LoVo (cell line): ENCODE measurements at regions not wholly inside any gene's neighbourhood (a gene's known extent, or its start where the extent isn't known, plus 50 kb on each side); places are given as distances from the start of the nearest gene placed in this dataset.

Source experiments
- DNase-seq: peaks from one replicate; pipeline ENCODE4 v3.0.0-alpha.2; 2016; ENCODE audit warnings: low spot score

GRCh38 chr4:178556796-178557195 lies 1114.6 kb upstream of the AGA start:
- DNase-seq = no peak

DNA sequence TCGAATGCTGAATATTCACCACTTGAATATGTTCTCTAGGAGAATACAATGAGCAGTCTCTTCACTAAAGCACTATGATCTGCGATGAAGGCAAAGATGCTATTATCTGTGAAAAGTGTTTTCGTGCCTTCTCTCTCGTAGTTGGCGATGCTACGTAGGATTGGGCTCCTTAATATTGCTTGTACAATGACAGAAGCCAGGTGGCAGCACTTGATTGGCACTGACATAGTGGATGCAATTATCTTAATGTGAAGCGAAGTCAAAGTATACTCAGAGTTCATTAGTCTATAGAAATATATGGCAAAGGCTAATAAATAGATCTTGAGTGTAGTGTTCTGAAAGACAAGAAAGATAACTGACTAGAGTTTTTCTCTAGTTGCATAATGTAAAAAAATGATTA lies 1135.7 kb upstream of the AGA start:
- no peak for DNase-seq

DNA sequence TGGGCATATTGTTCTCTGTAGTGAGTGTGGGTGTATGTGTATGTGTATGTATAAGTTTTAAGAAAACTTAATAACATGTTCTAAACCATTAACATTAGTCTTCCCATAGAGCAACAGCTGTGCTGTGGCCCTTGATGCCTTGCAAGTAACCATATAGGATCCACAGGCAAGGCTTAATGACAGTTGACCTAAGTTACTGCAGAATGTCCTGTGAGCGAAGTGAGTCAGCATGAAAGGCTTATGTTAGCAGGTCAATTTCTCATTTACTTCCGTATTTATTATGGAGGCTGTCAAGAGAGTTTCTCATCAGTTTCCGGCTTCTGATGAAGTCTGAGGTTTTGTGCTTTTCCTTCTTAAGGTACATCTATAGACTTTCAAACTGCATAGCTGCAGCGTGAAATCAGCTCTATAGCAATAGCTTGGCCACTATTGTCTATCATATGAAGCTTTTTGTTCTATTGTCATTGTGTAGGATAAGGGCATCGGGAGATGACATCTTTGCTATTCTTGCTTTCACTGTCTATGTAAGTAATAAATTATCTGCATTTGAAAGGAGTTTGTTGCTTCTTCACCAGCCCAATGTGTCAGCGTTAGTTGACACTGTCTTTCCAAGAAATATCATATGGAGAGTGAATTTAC lies 1153.4 kb upstream of the AGA start:
- no peak for DNase-seq

- no peak for DNase-seq
These were observed 1156.4 kb upstream of the AGA start for GRCh38 chr4:178598672-178599071.

DNA sequence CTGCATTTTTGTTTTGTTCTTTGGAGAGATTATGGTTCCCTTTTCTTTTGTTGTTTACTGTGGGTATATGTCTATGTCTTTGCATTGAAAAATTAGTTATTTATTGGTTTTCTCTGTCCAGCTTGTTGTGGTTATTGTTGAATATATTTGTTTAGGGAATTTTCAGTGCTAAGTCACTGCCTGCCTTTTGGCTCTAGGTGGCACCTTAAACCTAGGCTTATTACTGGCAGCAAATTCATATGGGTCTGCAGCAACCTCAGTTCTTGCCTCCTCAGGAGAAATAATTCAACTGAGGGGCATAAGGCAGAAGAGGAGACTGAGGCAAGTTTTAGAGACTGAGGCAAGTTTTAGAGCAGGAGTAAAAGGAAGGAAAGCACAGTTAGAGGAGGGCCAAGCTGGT lies 1157.3 kb upstream of the AGA start:
- no peak for DNase-seq

GRCh38 chr4:178602833-178603232 lies 1160.6 kb upstream of the AGA start:
- DNase-seq = no peak

DNA sequence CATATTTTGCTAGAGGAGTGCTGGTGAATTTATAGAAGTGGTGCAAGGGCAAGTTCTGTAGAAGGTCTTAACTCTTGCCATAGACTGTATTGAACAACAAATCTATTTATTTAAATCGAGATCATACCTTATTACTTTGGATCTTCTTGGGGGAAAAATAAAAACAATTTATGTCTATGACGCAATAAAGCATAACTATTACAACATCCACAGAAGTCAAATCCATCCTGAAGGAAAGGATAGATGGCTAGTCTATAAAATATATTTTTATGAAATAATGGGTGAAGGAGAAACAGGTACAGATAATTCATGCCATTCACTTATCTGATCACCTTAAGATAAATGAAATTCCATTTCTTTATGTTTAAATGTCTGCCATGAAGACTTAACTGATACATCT lies 1168.8 kb upstream of the AGA start:
- DNase-seq = no peak

GRCh38 chr4:178612733-178613132 lies 1170.5 kb upstream of the AGA start:
- DNase-seq = no peak

DNA sequence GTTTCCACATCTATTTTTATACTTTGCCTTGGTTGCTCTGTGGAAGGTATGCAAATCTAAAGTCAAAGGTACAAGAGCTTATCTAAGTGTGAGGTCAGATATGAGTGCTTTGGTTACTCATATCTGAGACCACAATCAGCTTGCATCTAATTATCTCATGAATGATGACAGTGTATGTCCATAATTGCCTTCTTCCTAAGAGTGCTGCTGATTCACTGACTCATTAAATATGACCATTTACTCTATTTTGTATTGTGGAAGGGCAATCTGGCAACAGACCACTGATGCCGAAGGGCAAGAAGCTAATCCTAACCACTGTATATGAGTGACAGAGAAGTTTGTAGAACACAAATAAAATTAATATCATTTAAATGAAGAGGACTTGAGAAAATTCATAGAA lies 1190.2 kb upstream of the AGA start:
- DNase-seq = no peak

- no peak for DNase-seq
These were observed 1191.0 kb upstream of the AGA start for GRCh38 chr4:178633263-178633662.

- no peak for DNase-seq
These were observed 1222.4 kb upstream of the AGA start for GRCh38 chr4:178664621-178665020.

GRCh38 chr4:178665916-178666315 lies 1223.7 kb upstream of the AGA start:
- DNase-seq = no peak

GRCh38 chr4:178671766-178672165 lies 1229.5 kb upstream of the AGA start:
- DNase-seq = no peak

GRCh38 chr4:178672512-178672911 lies 1230.3 kb upstream of the AGA start:
- no peak for DNase-seq

DNA sequence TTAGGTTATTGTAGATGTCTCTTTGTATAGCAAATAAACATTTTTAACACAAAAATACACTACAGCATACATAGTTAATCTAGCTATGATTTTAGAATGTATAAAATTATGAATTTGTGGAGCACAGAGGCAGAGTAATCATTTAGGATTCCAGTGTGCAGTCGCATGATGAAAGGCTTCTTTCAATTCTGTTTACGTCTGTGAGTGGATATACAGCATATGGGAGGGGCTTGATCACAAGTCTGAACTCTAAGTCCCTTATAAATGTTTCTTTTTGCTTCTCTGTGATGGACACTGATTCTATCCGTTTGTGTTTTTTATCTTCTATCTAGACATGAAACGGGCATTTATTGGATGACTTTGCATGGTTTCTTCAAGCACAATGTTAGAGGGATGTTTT lies 1239.6 kb upstream of the AGA start:
- no peak for DNase-seq

DNA sequence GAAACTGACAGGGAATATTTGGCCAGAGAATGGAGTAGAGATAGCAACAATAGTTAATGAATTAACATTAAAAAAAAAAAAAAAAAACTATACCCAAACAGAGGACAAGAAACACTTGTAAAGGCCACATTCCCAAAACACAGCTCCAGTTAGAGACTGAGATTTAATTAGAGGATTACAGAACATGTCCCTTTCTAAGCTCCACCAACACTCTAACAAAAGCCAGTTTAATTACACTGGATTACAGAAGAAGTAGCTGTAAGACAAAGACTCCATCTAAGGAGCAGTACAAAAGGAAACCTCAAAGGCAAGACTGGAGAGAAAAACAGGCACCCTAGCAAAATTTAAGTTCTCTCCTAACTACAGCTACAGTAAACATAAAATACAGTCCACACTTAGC lies 1247.7 kb upstream of the AGA start:
- DNase-seq = no peak

- DNase-seq = no peak
These were observed 1251.6 kb upstream of the AGA start for GRCh38 chr4:178693816-178694215.

- DNase-seq = no peak
These were observed 1254.3 kb upstream of the AGA start for GRCh38 chr4:178696515-178696914.

GRCh38 chr4:178712486-178712885 lies 1270.2 kb upstream of the AGA start:
- DNase-seq = no peak

DNA sequence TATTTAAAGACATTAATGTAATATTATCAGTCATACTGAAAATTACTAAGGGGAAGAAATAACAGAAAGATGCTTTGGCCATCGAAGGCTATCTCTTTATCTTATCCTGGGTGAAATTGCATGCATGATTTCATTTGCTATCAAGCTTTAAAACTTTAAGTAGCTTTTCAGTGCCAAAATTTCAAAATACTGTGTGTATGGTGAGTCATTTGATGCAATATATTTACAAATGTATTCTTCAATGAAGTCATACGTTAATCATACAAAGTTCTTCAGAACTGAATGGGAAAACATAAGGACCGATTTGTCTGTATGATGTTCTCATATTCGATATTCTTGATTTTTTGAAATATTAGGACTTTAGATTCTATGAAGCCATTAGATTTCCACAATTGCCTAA lies 1295.8 kb upstream of the AGA start:
- no peak for DNase-seq

- DNase-seq = no peak
These were observed 1303.0 kb upstream of the AGA start for GRCh38 chr4:178745203-178745602.

DNA sequence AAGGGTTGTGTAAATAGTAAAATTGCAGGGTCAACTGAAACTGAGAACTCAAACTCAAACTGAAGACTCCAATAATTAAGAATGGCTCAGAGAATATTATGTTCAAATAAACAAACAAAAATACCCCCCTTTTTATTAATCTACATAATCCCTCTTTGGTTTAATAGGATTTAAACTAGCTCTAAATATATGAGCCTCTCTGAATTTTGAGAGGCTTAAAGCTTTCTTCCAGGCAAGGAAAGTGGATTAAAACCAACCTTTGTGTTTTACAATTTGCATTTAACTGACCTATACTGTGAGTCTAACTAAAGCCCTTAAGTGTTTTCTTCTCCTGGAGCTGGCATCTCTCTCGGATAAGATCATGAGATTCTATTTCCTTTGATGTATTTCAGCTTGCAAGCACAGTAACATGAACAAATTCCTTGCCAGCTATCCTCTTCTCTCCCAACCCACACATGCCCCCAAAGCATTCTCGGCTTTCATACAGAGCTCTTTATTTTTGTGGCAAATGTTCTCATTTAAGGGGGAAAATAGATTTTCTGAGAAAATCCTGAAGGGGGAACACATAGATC lies 1310.8 kb upstream of the AGA start:
- no peak for DNase-seq

GRCh38 chr4:178778496-178778895 lies 1336.3 kb upstream of the AGA start:
- no peak for DNase-seq

GRCh38 chr4:178781779-178782178 lies 1339.5 kb upstream of the AGA start:
- no peak for DNase-seq
